ENCODE measurements at regions not wholly inside any gene's neighbourhood (a gene's known extent, or its start where the extent isn't known, plus 50 kb on each side); places are given as distances from the start of the nearest gene placed in this dataset.
A peak's percentile ranks its signal among the peaks of the same experiment; 100 is the strongest.
"Not testable (repeated sequence)": the region's sequence is repeated elsewhere in the genome, so short reads cannot be mapped to it uniquely, and the experiment has no call there.

DNA sequence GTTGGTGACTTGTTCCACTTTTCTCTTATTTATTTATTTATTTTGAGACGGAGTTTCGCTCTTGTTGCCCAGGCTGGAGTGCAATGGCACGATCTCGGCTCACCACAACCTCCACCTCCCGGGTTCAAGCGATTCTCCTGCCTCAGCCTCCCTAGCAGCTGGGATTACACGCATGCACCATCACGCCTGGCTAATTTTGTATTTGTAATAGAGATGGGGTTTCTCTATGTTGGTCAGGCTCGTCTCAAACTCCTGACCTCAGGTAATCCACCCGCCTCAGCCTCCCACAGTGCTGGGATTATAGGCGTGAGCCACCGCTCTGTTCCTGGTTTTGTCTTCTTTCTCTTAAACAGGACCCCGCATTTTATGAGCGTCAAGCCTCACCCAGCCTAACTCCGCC, 57.3 kb upstream of the METTL9 start:
- DNase-seq, H3K9me3 ChIP-seq, H3K36me3 ChIP-seq, H3K4me3 ChIP-seq, H3K4me1 ChIP-seq, H3K27me3 ChIP-seq: not testable (repeated sequence)
- peak overlapping the region in 1 of 4 donors; percentile 22 for H3K27ac ChIP-seq

DNA sequence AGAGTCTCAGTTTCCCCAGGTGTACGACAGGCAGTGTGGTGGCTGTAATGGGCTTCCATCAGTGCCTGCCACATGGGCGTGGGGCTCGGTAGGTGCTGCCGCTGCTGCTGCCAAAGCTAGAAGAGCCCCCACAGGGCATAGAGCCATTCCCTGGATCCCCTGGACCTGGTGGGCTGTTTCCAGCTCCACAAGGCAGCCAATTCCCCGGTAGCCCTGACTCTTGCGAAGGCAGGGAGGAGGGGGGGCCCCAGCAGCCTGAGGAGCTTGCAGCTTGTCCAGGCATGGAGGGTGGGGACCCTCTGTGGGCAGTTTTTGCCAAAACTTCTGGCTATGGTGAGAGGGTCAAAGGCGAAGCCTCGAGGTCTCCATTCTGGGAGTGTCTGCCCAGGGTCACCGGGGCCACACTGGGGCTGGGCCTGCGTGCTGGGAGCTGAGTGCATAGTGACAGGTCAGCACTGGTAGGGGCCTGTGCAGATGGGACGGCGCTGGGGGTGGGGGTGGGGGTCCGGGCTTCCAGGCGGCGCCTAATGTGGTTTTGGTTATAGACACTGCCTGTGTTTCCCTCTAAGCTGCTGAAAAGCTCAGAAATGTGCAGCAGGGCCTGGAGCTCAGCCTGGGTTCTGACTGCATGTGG, 56.8 kb upstream of the METTL9 start:
- H3K4me3 ChIP-seq, H3K27ac ChIP-seq, DNase-seq, H3K9me3 ChIP-seq, H3K27me3 ChIP-seq, H3K36me3 ChIP-seq, H3K4me1 ChIP-seq: not testable (repeated sequence)

DNA sequence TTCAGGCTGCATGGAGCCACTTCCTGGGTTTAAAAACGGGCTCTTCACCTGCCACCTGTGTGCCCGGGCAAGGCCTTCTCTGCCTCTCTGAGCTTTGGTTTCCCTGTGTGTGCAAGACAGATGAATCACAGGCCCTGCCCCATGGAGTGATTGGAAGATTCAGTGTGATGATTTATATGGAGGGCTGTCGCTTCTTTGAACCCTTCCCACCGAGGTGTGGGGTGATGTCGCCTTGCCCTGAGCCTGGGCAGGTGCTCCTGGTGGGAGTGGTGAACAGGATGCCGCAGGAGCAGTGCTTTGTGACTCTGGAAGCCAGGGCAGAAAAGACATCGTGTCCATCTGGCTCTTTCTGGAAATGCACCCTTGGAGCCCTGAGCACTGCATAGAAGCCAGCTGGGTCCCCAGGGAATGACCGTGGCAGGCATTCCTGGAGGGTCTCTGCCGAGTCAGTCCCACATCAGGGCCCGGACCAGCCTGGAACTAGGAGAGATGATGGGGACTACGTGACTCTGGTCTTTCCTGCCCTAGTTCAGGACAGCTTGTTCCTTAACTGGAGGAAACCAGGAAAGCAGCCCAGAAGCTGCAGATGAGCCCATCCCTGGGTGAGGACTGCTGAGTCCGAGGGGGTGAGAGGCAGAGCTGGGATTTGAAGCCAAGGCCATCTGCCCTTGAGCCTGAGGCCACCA, 56.1 kb upstream of the METTL9 start:
- H3K4me1 ChIP-seq, H3K36me3 ChIP-seq, H3K4me3 ChIP-seq, H3K9me3 ChIP-seq, H3K27me3 ChIP-seq, H3K27ac ChIP-seq, DNase-seq: not testable (repeated sequence)

DNA sequence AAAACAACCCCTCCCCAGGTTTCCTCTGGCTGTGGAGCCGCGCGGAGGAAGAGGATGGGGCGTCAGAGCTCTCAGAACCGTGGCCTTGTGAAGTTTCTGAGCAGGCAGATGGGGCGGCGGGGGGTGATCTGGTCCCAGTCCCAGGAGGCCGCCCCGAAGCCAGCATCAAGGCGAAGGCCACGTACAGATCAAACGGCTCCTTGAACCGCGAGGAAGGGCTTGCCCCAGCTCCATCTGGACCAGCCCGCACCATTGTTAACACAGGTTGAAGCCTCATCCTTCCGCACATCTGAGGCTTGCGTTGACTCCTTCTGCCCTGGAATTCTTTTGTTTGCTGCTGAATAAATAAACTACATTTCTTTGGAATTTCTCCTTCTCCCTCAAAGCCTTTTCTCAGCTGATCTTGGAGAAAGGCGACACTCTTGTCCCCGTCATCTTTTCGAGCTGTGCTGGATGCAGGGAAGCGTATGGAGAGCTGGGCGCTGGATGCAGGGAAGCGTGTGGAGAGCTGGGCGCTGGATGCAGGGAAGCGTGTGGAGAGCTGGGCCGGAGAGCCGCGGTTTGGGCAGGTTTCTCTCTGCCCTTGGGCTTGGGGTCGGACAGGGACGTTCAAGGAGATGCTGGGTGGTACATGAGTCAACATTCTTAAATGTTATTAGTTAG, 53.6 kb upstream of the METTL9 start:
- not testable (repeated sequence) for H3K27me3 ChIP-seq, H3K27ac ChIP-seq, DNase-seq, H3K4me3 ChIP-seq, H3K4me1 ChIP-seq, H3K36me3 ChIP-seq, H3K9me3 ChIP-seq

DNA sequence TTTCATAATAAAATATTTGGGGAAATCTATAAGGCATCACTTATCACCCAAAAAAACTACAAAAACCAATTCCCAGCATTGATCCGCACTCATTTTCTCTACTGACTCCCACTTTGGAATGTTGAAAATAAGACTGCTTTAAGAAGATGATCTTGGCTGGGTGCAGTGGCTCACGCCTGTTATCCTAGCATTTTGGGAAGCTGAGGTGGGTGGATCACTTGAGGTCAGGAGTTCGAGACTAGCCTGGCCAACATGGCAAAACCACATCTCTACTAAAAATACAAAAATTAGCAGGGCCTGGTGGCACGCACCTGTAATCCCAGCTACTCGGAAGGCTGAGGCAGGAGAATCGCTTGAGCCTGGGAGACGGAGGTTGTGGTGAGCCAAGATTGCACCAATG, 50.0 kb upstream of the METTL9 start:
- DNase-seq, H3K36me3 ChIP-seq, H3K9me3 ChIP-seq, H3K4me3 ChIP-seq, H3K27ac ChIP-seq, H3K27me3 ChIP-seq, H3K4me1 ChIP-seq: not testable (repeated sequence)

Small RNA genes in the stretch of these regions (small RNA-seq; reads per million reads assigned to genes)
- 0 reads per million in 2 donors for gene MIR3680-1

All from Peyer's patch (tissue), 4 donors.